Lower leg skin (tissue), 3 donors: ENCODE measurements at regions not wholly inside any gene's neighbourhood (a gene's known extent, or its start where the extent isn't known, plus 50 kb on each side); places are given as distances from the start of the nearest gene placed in this dataset.

Source experiments
- CTCF ChIP-seq, 3 donors: fragments of 450-650 bp; IDR thresholded peaks; one replicate each; pipeline ENCODE4 v1.5.1; 2016; ENCODE audit warnings: antibody characterized with exemption in 3 of 3, mild to moderate bottlenecking in 3 of 3, moderate library complexity in 2 of 3
- POLR2A ChIP-seq, 2 donors: fragments of 450-650 bp; IDR thresholded peaks; one replicate each; pipeline ENCODE4 v1.6.1; 2016 to 2017; ENCODE audit warnings: antibody characterized with exemption in 2 of 2, mild to moderate bottlenecking in 1 of 2, moderate library complexity in 1 of 2

GRCh38 chr7:92930404-92930803 lies 94.0 kb upstream of the CDK6 start:
- no peak for TF ChIP-seq CTCF (IDR thresholded peaks at IDR 0.05)
- no peak for TF ChIP-seq POLR2A (IDR thresholded peaks at IDR 0.05)
